PC-3 (cell line): ENCODE measurements at regions not wholly inside any gene's neighbourhood (a gene's known extent, or its start where the extent isn't known, plus 50 kb on each side); places are given as distances from the start of the nearest gene placed in this dataset.

Experiments
- ATAC-seq: fragments of 200-7000 bp; cut with Tn5 transposase; 2 replicates; pipeline ENCODE4 v1.9.1; 2020; ENCODE audit warnings: mild to moderate bottlenecking, moderate library complexity
- BruUV-seq: library from RNA; stranded (reverse); fragments of 400-500 nt; replicated peaks from 2 replicates; lab custom pipeline; 2021; lab: Mats Ljungman, UMichigan
- CTCF ChIA-PET: fragments of 300-600 bp; sonication (Branson Sonifier 250); formaldehyde crosslinking; loops from one replicate; lab custom pipeline; 2022; ENCODE audit warnings: antibody characterized with exemption; lab: Charles Lee
- POLR2A ChIA-PET: fragments of 300-600 bp; sonication (Branson Sonifier 250); formaldehyde crosslinking; loops from one replicate; lab custom pipeline; 2022; ENCODE audit warnings: antibody characterized with exemption; ENCODE audit not compliant: unreplicated experiment; lab: Charles Lee
- DNase-seq: peaks from one replicate; pipeline ENCODE4 v3.0.0-alpha.2; 2015
- H2AFZ ChIP-seq: fragments of 300-600 bp; sonication (generic); 2 replicates; pipeline ENCODE4 v1.6.0; 2016; ENCODE audit warnings: antibody characterized with exemption, low read length
- H3F3A ChIP-seq: fragments of 300-600 bp; sonication (generic); one replicate; pipeline ENCODE4 v1.6.0; 2017; ENCODE audit warnings: antibody characterized with exemption, low read length, control low read depth, mild to moderate bottlenecking; ENCODE audit not compliant: unreplicated experiment
- H3K27ac ChIP-seq: fragments of 300-600 bp; sonication (generic); 2 replicates; pipeline ENCODE4 v1.5.1; 2016; ENCODE audit warnings: mild to moderate bottlenecking, low read length
- H3K27me3 ChIP-seq: fragments of 300-600 bp; sonication (generic); 2 replicates; pipeline ENCODE4 v1.6.1; 2016; ENCODE audit warnings: low read length, mixed read lengths
- H3K36me3 ChIP-seq: fragments of 300-600 bp; sonication (generic); 2 replicates; pipeline ENCODE4 v1.6.1; 2016; ENCODE audit warnings: low read depth, mixed run types, low read length, mixed read lengths
- H3K4me1 ChIP-seq: fragments of 300-600 bp; sonication (generic); 2 replicates; pipeline ENCODE4 v1.5.1; 2016; ENCODE audit warnings: low read length; ENCODE audit not compliant: insufficient read depth
- H3K4me2 ChIP-seq: fragments of 300-600 bp; sonication (generic); 2 replicates; pipeline ENCODE4 v1.6.0; 2016; ENCODE audit warnings: low read length
- H3K4me3 ChIP-seq: fragments of 300-600 bp; sonication (generic); 2 replicates; pipeline ENCODE4 v1.5.1; 2016; ENCODE audit warnings: mild to moderate bottlenecking, low read length, mixed read lengths
- H3K79me2 ChIP-seq: fragments of 300-600 bp; sonication (generic); 2 replicates; pipeline ENCODE4 v1.6.1; 2017; ENCODE audit warnings: low read length, mixed read lengths
- H3K9ac ChIP-seq: fragments of 300-600 bp; sonication (generic); 2 replicates; pipeline ENCODE4 v1.6.0; 2016; ENCODE audit warnings: mild to moderate bottlenecking, low read length
- H3K9me2 ChIP-seq: fragments of 300-600 bp; sonication (generic); replicated peaks from 2 replicates; pipeline ENCODE4 v1.6.1; 2016; ENCODE audit warnings: mixed run types, low read length, mixed read lengths
- H3K9me3 ChIP-seq: fragments of 300-600 bp; sonication (generic); 2 replicates; pipeline ENCODE4 v1.6.1; 2016; ENCODE audit warnings: low read length, mixed read lengths
- H4K20me1 ChIP-seq: fragments of 300-600 bp; sonication (generic); 2 replicates; pipeline ENCODE4 v1.6.1; 2016; ENCODE audit warnings: low read length, mixed read lengths
- EZH2 ChIP-seq: fragments of 300-600 bp; sonication (generic); IDR thresholded peaks from one replicate; pipeline ENCODE4 v1.6.1; 2017; ENCODE audit warnings: antibody characterized with exemption, mild to moderate bottlenecking, low read length; ENCODE audit not compliant: unreplicated experiment
- EZH2phosphoT487 ChIP-seq: fragments of 300-600 bp; sonication (generic); IDR thresholded peaks from 2 replicates; pipeline ENCODE4 v1.6.1; 2018; ENCODE audit warnings: mild to moderate bottlenecking, antibody characterized with exemption, low read length, borderline replicate concordance
- intact Hi-C: fragments of 100-400 bp; cut with micrococcal nuclease; formaldehyde crosslinking; loops from 2 replicates; pipeline ENCODE4 v1.9.0; 2023
- TF ChIP-seq, protein P1 (sequence below): fragments of 300-600 bp; sonication (generic); conservative IDR thresholded peaks from 2 replicates; pipeline ENCODE4 v1.5.1; 2017; ENCODE audit warnings: antibody characterized with exemption, low read depth, mild to moderate bottlenecking, low read length

DNA sequence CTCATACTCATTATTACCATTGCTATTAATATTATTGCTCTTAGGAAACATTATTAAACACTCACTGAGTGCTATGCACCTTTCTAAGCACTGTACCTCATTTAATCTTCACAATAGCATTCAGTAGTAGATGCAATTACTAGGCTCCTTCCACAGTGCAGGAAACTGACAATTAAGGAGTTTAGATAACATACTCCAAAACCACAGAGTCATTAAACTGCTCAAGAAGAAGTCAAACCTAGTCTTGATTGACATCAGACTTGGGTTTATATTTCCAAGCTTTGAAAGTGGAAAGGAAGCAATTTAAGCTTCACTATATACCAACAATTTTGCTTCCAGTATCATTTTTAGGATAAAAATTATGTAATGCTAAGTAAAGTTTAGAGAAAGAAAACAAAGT is 490.1 kb upstream of the ARRDC4 start:
- H3K4me2 ChIP-seq: no peak overlapping the region
- no peak overlapping the region for H2AFZ ChIP-seq
- no peak for ATAC-seq
- no peak overlapping the region for H3K9ac ChIP-seq
- ChIA-PET POLR2A (no interaction called here), CTCF (no interaction called here)
- H3K27me3 ChIP-seq: no peaks in the 10 kb centered on the region
- TF ChIP-seq EZH2 (no peak), EZH2phosphoT487 (no peak)
- TF ChIP-seq, protein P1, sequence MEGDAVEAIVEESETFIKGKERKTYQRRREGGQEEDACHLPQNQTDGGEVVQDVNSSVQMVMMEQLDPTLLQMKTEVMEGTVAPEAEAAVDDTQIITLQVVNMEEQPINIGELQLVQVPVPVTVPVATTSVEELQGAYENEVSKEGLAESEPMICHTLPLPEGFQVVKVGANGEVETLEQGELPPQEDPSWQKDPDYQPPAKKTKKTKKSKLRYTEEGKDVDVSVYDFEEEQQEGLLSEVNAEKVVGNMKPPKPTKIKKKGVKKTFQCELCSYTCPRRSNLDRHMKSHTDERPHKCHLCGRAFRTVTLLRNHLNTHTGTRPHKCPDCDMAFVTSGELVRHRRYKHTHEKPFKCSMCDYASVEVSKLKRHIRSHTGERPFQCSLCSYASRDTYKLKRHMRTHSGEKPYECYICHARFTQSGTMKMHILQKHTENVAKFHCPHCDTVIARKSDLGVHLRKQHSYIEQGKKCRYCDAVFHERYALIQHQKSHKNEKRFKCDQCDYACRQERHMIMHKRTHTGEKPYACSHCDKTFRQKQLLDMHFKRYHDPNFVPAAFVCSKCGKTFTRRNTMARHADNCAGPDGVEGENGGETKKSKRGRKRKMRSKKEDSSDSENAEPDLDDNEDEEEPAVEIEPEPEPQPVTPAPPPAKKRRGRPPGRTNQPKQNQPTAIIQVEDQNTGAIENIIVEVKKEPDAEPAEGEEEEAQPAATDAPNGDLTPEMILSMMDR: no peak
- intact Hi-C loops: no loop called here
- no peaks in the 10 kb centered on the region for H3K9me2 ChIP-seq
- no peak overlapping the region for H3K4me3 ChIP-seq
- no peak for DNase-seq
- no peak overlapping the region for H3K27ac ChIP-seq
- BruUV-seq: no TSS peak
- H3K79me2 ChIP-seq: no peaks in the 10 kb centered on the region
- H3K36me3 ChIP-seq: no peaks in the 10 kb centered on the region
- no peaks in the 10 kb centered on the region for H3K4me1 ChIP-seq
- no peaks in the 10 kb centered on the region for H4K20me1 ChIP-seq
- no peaks in the 10 kb centered on the region for H3K9me3 ChIP-seq
- no peaks in the 10 kb centered on the region for H3F3A ChIP-seq

DNA sequence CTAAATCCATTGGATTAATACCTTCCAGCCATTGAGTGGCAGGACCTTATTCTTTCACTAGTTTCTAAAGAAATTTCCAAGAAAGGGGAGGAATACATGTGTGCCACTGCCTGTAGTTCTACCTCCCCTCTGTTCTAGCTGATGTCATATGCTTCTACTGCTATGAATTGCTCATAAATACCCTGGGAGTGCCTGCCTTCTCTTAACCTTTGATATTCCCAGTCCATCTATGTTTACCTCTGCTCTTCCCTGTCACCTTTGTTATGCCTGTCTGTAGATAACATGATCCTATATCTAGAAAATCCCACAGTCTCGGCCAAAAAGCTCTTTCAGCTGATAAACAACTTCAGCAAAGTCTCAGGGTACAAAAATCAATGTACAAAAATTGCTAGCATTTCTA is 486.9 kb upstream of the ARRDC4 start:
- ChIA-PET POLR2A (no interaction called here), CTCF (no interaction called here)
- no peak overlapping the region for H3K27ac ChIP-seq
- H3F3A ChIP-seq: no peaks in the 10 kb centered on the region
- H3K36me3 ChIP-seq: no peaks in the 10 kb centered on the region
- TF ChIP-seq EZH2 (no peak), EZH2phosphoT487 (no peak)
- TF ChIP-seq, protein P1: no peak
- no peaks in the 10 kb centered on the region for H3K9me3 ChIP-seq
- H4K20me1 ChIP-seq: no peaks in the 10 kb centered on the region
- no peak for DNase-seq
- no peak overlapping the region for H2AFZ ChIP-seq
- no peak overlapping the region for H3K4me2 ChIP-seq
- H3K79me2 ChIP-seq: no peaks in the 10 kb centered on the region
- H3K4me1 ChIP-seq: no peaks in the 10 kb centered on the region
- no peak overlapping the region for H3K4me3 ChIP-seq
- BruUV-seq: no TSS peak
- H3K27me3 ChIP-seq: no peaks in the 10 kb centered on the region
- no peaks in the 10 kb centered on the region for H3K9me2 ChIP-seq
- no peak for ATAC-seq
- intact Hi-C loops: no loop called here
- H3K9ac ChIP-seq: no peak overlapping the region

DNA sequence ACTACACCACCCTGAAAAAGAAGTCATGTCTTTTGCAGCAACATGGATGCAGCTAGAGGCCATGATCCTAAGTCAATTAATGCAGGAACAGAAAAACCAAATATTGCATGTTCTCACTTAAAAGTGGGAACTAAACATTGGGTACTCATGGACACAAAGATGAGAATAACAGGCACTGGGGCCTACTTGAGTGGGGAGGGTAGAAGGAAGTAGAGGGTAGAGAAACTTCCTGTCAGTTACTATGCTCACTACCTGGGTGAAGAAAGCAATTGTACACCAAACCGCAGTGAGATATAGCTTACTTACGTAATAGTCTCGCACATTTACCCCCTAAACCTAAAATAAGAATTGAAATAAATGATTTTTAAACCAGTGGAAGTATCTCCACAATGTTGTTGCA is 480.5 kb upstream of the ARRDC4 start:
- Histone ChIP-seq H2AFZ (no peak overlapping the region), H3K9ac (no peak overlapping the region), H3K4me1 (no peaks in the 10 kb centered on the region), H3K9me2 (no peaks in the 10 kb centered on the region), H3K4me3 (no peak overlapping the region), H3K79me2 (no peaks in the 10 kb centered on the region), H3K9me3 (no peaks in the 10 kb centered on the region), H3K4me2 (no peak overlapping the region), H3K27ac (no peak overlapping the region), H3F3A (no peaks in the 10 kb centered on the region), H4K20me1 (no peaks in the 10 kb centered on the region), H3K36me3 (no peaks in the 10 kb centered on the region), H3K27me3 (no peaks in the 10 kb centered on the region)
- DNase-seq (no peak), ATAC-seq (no peak)
- POLR2A ChIA-PET: no interaction called here
- no TSS peak for BruUV-seq
- intact Hi-C loops: no loop called here
- no peak for TF ChIP-seq EZH2phosphoT487
- TF ChIP-seq, protein P1: no peak
- TF ChIP-seq EZH2: no peak
- CTCF ChIA-PET: no interaction called here
